ENCODE measurements at regions not wholly inside any gene's neighbourhood (a gene's known extent, or its start where the extent isn't known, plus 50 kb on each side); places are given as distances from the start of the nearest gene placed in this dataset.

GRCh38 chr9:105070176-105070575, 142.2 kb upstream of the ABCA1 start:
- Histone ChIP-seq H4K20me1 (ENCODE audit: insufficient read depth, low read length) (no peaks in the 10 kb centered on the region), H2AFZ (ENCODE audit: insufficient read depth, low read depth, low read length, poor library complexity, severe bottlenecking) (no peak overlapping the region), H3K79me2 (ENCODE audit: insufficient read depth, low read length) (no peaks in the 10 kb centered on the region), H3K4me3 (replicated peaks in 1 of 3; ENCODE audit: low read depth in 2 of 3, low read length in 3 of 3) (no peak overlapping the region), H3K27ac (ENCODE audit: low read depth in 1 of 2, low read length in 2 of 2) (no peak overlapping the region), H3K9ac (ENCODE audit: insufficient read depth, low read length, poor library complexity, severe bottlenecking) (no peak overlapping the region), H3K27me3 (ENCODE audit: control insufficient read depth in 2 of 2, insufficient read depth in 2 of 2, low read length in 2 of 2) (no peaks in the 10 kb centered on the region), H3K36me3 (replicated peaks in 1 of 2; ENCODE audit: control insufficient read depth in 1 of 2, insufficient read depth in 2 of 2, low read length in 2 of 2) (no peaks in the 10 kb centered on the region), H3K9me3 (replicated peaks in 1 of 2; ENCODE audit: control insufficient read depth in 1 of 2, insufficient read depth in 1 of 2, low read length in 2 of 2) (no peaks in the 10 kb centered on the region), H3K4me1 (ENCODE audit: control insufficient read depth in 1 of 2, insufficient read depth in 2 of 2, low read length in 2 of 2) (peaks cover 27 to 30% of the 10 kb centered on the region in 2 donors), H3K4me2 (replicated peaks; ENCODE audit: extremely low read depth, low read length, poor library complexity, severe bottlenecking) (no peak overlapping the region)
- no peak overlapping the region for H3K4me3 Mint-ChIP-seq
- WGBS (ENCODE audit: insufficient coverage): 90% methylated on average over 2 of the region's 4 CpGs
- TF ChIP-seq CTCF (IDR thresholded peaks at IDR 0.05): no peak
- H3K27ac Mint-ChIP-seq: no peak overlapping the region
- peaks cover 0 to 3% (median 0%) of the 10 kb centered on the region in 7 donors for H3K9me3 Mint-ChIP-seq
- peaks cover 0 to 3% of the 10 kb centered on the region in 2 donors for H3K36me3 Mint-ChIP-seq
- peaks cover 0 to 3% (median 2%) of the 10 kb centered on the region in 3 donors for H3K27me3 Mint-ChIP-seq (ENCODE audit: low read depth in 3 of 3)
- intact Hi-C loops (cut with micrococcal nuclease): no loop called here
- no peak for DNase-seq
- H3K4me1 Mint-ChIP-seq: peaks cover 34% of the 10 kb centered on the region

- peaks cover 15% of the 10 kb centered on the region for H3K4me1 Mint-ChIP-seq
- no peak overlapping the region for H3K4me3 Mint-ChIP-seq
- Histone ChIP-seq H3K27ac (ENCODE audit: low read depth in 1 of 2, low read length in 2 of 2) (no peak overlapping the region), H3K79me2 (ENCODE audit: insufficient read depth, low read length) (no peaks in the 10 kb centered on the region), H3K4me1 (ENCODE audit: control insufficient read depth in 1 of 2, insufficient read depth in 2 of 2, low read length in 2 of 2) (peaks cover 7 to 11% of the 10 kb centered on the region in 2 donors), H4K20me1 (ENCODE audit: insufficient read depth, low read length) (no peaks in the 10 kb centered on the region), H3K9ac (ENCODE audit: insufficient read depth, low read length, poor library complexity, severe bottlenecking) (no peak overlapping the region), H3K36me3 (replicated peaks in 1 of 2; ENCODE audit: control insufficient read depth in 1 of 2, insufficient read depth in 2 of 2, low read length in 2 of 2) (no peaks in the 10 kb centered on the region), H3K9me3 (replicated peaks in 1 of 2; ENCODE audit: control insufficient read depth in 1 of 2, insufficient read depth in 1 of 2, low read length in 2 of 2) (no peaks in the 10 kb centered on the region), H3K4me2 (replicated peaks; ENCODE audit: extremely low read depth, low read length, poor library complexity, severe bottlenecking) (no peak overlapping the region), H2AFZ (ENCODE audit: insufficient read depth, low read depth, low read length, poor library complexity, severe bottlenecking) (no peak overlapping the region), H3K4me3 (replicated peaks in 1 of 3; ENCODE audit: low read depth in 2 of 3, low read length in 3 of 3) (no peak overlapping the region), H3K27me3 (ENCODE audit: control insufficient read depth in 2 of 2, insufficient read depth in 2 of 2, low read length in 2 of 2) (no peaks in the 10 kb centered on the region)
- intact Hi-C loops (cut with micrococcal nuclease): no loop called here
- H3K9me3 Mint-ChIP-seq: peaks cover 0 to 4% (median 0%) of the 10 kb centered on the region in 7 donors
- H3K27me3 Mint-ChIP-seq (ENCODE audit: low read depth in 3 of 3): peaks cover 0 to 2% (median 2%) of the 10 kb centered on the region in 3 donors
- H3K27ac Mint-ChIP-seq: no peak overlapping the region
- no peak for TF ChIP-seq CTCF (IDR thresholded peaks at IDR 0.05)
- H3K36me3 Mint-ChIP-seq: peaks cover 0 to 2% of the 10 kb centered on the region in 2 donors
- DNase-seq: no peak
These were observed 144.5 kb upstream of the ABCA1 start for GRCh38 chr9:105072476-105072875.

Data from CD14-positive monocyte (primary cell).